MM.1S (cell line): ENCODE measurements at regions not wholly inside any gene's neighbourhood (a gene's known extent, or its start where the extent isn't known, plus 50 kb on each side); places are given as distances from the start of the nearest gene placed in this dataset.
"Not testable (repeated sequence)": the region's sequence is repeated elsewhere in the genome, so short reads cannot be mapped to it uniquely, and the experiment has no call there.

Experiments
- DNase-seq: peaks from one replicate; pipeline ENCODE4 v3.0.0-alpha.2; 2015
- H2AFZ ChIP-seq: fragments of 300-600 bp; sonication (generic); 2 replicates; pipeline ENCODE4 v1.6.0; 2016; ENCODE audit warnings: antibody characterized with exemption, low read length
- H3F3A ChIP-seq: fragments of 300-600 bp; sonication (generic); 2 replicates; pipeline ENCODE4 v1.6.1; 2016; ENCODE audit warnings: mild to moderate bottlenecking, antibody characterized with exemption, low read length, moderate library complexity, mixed read lengths; ENCODE audit not compliant: insufficient read depth
- H3K27ac ChIP-seq: fragments of 300-600 bp; sonication (generic); 2 replicates; pipeline ENCODE4 v1.5.1; 2016; ENCODE audit warnings: mild to moderate bottlenecking, low read length
- H3K27me3 ChIP-seq: fragments of 300-600 bp; sonication (generic); replicated peaks from 2 replicates; pipeline ENCODE4 v1.6.0; 2016; ENCODE audit warnings: low read length; ENCODE audit not compliant: insufficient read depth
- H3K36me3 ChIP-seq: fragments of 300-600 bp; sonication (generic); replicated peaks from 2 replicates; pipeline ENCODE4 v1.6.1; 2016; ENCODE audit warnings: mild to moderate bottlenecking, low read length, mixed read lengths; ENCODE audit not compliant: insufficient read depth
- H3K4me1 ChIP-seq: fragments of 300-600 bp; sonication (generic); 2 replicates; pipeline ENCODE4 v1.6.1; 2016; ENCODE audit warnings: low read length, mixed read lengths
- H3K4me2 ChIP-seq: fragments of 300-600 bp; sonication (generic); 2 replicates; pipeline ENCODE4 v1.6.0; 2016; ENCODE audit warnings: low read depth, low read length
- H3K4me3 ChIP-seq: fragments of 300-600 bp; sonication (generic); 2 replicates; pipeline ENCODE4 v1.5.1; 2016; ENCODE audit warnings: low read length, mixed read lengths
- H3K79me2 ChIP-seq: fragments of 300-600 bp; sonication (generic); 2 replicates; pipeline ENCODE4 v1.6.1; 2016; ENCODE audit warnings: mixed run types, low read length, mixed read lengths
- H3K9ac ChIP-seq: fragments of 300-600 bp; sonication (generic); 2 replicates; pipeline ENCODE4 v1.6.1; 2016; ENCODE audit warnings: low read length, mixed read lengths
- H3K9me2 ChIP-seq: fragments of 300-600 bp; sonication (generic); replicated peaks from 2 replicates; pipeline ENCODE4 v1.6.1; 2016; ENCODE audit warnings: mild to moderate bottlenecking, low read length, mixed read lengths; ENCODE audit not compliant: insufficient read depth
- H3K9me3 ChIP-seq: fragments of 300-600 bp; sonication (generic); replicated peaks from 2 replicates; pipeline ENCODE4 v1.6.1; 2016; ENCODE audit warnings: mild to moderate bottlenecking, low read length, mixed read lengths; ENCODE audit not compliant: insufficient read depth
- H4K20me1 ChIP-seq: fragments of 300-600 bp; sonication (generic); 2 replicates; pipeline ENCODE4 v1.6.1; 2016; ENCODE audit warnings: mild to moderate bottlenecking, low read length, moderate library complexity, mixed read lengths; ENCODE audit not compliant: insufficient read depth
- CTCF ChIP-seq: fragments of 300-600 bp; sonication (generic); IDR thresholded peaks from 2 replicates; pipeline ENCODE4 v1.5.1; 2016; ENCODE audit warnings: antibody characterized with exemption, low read length, mixed read lengths
- EZH2 ChIP-seq: fragments of 300-600 bp; sonication (generic); optimal IDR thresholded peaks from 2 replicates; pipeline ENCODE3; 2017; ENCODE audit warnings: low read depth, mild to moderate bottlenecking, antibody characterized with exemption, low read length, mixed read lengths
- EZH2phosphoT487 ChIP-seq: fragments of 300-600 bp; sonication (generic); IDR thresholded peaks from 2 replicates; pipeline ENCODE4 v1.6.1; 2018; ENCODE audit warnings: antibody characterized with exemption, low read length

GRCh38 chr3:11908981-11909698 lies 62.5 kb upstream of the TAMM41 start:
- H3K4me3 ChIP-seq = no peak overlapping the region
- no peak overlapping the region for H3K27ac ChIP-seq
- no peak overlapping the region for H3K4me2 ChIP-seq
- H3K79me2 ChIP-seq = no peaks in the 10 kb centered on the region
- no peak for DNase-seq
- no peak for TF ChIP-seq EZH2
- no peak for TF ChIP-seq EZH2phosphoT487
- TF ChIP-seq CTCF = no peak
- no peak overlapping the region for H3K9ac ChIP-seq
- no peaks in the 10 kb centered on the region for H3F3A ChIP-seq
- H3K9me3 ChIP-seq = no peaks in the 10 kb centered on the region
- no peaks in the 10 kb centered on the region for H3K9me2 ChIP-seq
- no peaks in the 10 kb centered on the region for H3K27me3 ChIP-seq
- H3K4me1 ChIP-seq = no peaks in the 10 kb centered on the region
- H3K36me3 ChIP-seq = no peaks in the 10 kb centered on the region
- no peaks in the 10 kb centered on the region for H4K20me1 ChIP-seq
- H2AFZ ChIP-seq = no peak overlapping the region

- Histone ChIP-seq H3K4me2 (no peak overlapping the region), H3K4me3 (no peak overlapping the region), H2AFZ (no peak overlapping the region), H3K9me3 (no peaks in the 10 kb centered on the region), H3K9me2 (no peaks in the 10 kb centered on the region), H3K27me3 (no peaks in the 10 kb centered on the region), H3F3A (no peaks in the 10 kb centered on the region), H3K79me2 (no peaks in the 10 kb centered on the region), H3K9ac (no peak overlapping the region), H3K36me3 (no peaks in the 10 kb centered on the region), H3K27ac (no peak overlapping the region), H4K20me1 (no peaks in the 10 kb centered on the region), H3K4me1 (no peaks in the 10 kb centered on the region)
- DNase-seq = no peak
- TF ChIP-seq EZH2phosphoT487 = no peak
- TF ChIP-seq EZH2 = no peak
- no peak for TF ChIP-seq CTCF
Observed at GRCh38 chr3:11909726-11910125, 63.0 kb upstream of the TAMM41 start.

GRCh38 chr3:11910216-11910930 lies 63.7 kb upstream of the TAMM41 start:
- not testable (repeated sequence) for H3K4me1 ChIP-seq, H3K9me2 ChIP-seq, H3F3A ChIP-seq, H3K79me2 ChIP-seq, H3K4me2 ChIP-seq, H3K4me3 ChIP-seq, DNase-seq, H3K9me3 ChIP-seq, H3K27ac ChIP-seq, H3K9ac ChIP-seq, H2AFZ ChIP-seq, H3K36me3 ChIP-seq, H3K27me3 ChIP-seq, H4K20me1 ChIP-seq

GRCh38 chr3:11910971-11911531 lies 64.4 kb upstream of the TAMM41 start:
- no peaks in the 10 kb centered on the region for H3K9me2 ChIP-seq
- H2AFZ ChIP-seq = no peak overlapping the region
- no peak overlapping the region for H3K27ac ChIP-seq
- H3K4me2 ChIP-seq = no peak overlapping the region
- no peaks in the 10 kb centered on the region for H3K27me3 ChIP-seq
- H4K20me1 ChIP-seq = no peaks in the 10 kb centered on the region
- no peak overlapping the region for H3K9ac ChIP-seq
- no peaks in the 10 kb centered on the region for H3K9me3 ChIP-seq
- H3K4me3 ChIP-seq = no peak overlapping the region
- no peaks in the 10 kb centered on the region for H3K36me3 ChIP-seq
- H3K4me1 ChIP-seq = no peaks in the 10 kb centered on the region
- TF ChIP-seq EZH2phosphoT487 = no peak
- no peak for TF ChIP-seq EZH2
- TF ChIP-seq CTCF = no peak
- H3K79me2 ChIP-seq = no peaks in the 10 kb centered on the region
- no peaks in the 10 kb centered on the region for H3F3A ChIP-seq
- DNase-seq = no peak

GRCh38 chr3:11911887-11912286 lies 65.2 kb upstream of the TAMM41 start:
- not testable (repeated sequence) for H3K79me2 ChIP-seq, H3K9me3 ChIP-seq, H3F3A ChIP-seq, H3K27me3 ChIP-seq, H3K36me3 ChIP-seq, H3K27ac ChIP-seq, H3K9ac ChIP-seq, H3K9me2 ChIP-seq, DNase-seq, H2AFZ ChIP-seq, H3K4me2 ChIP-seq, H3K4me1 ChIP-seq, H4K20me1 ChIP-seq, H3K4me3 ChIP-seq
